ENCODE measurements at regions not wholly inside any gene's neighbourhood (a gene's known extent, or its start where the extent isn't known, plus 50 kb on each side); places are given as distances from the start of the nearest gene placed in this dataset.

DNA sequence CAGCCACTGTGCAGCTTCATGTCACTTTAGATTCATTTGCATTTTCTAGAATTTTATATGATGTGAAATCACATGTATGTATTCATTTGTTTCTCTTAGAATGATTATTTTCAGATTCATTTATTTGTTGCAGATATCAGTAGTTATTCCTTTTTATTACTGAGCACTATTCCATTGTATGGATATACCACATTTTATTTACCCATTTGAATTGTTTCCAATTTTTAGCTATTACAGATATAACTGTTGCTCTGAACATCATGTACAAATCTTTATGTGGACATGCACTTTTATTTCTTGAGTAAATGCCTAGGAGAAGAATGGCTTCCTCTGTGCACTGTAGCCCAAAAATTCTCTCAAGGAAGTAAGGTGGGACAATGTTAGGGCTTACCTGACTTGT is 767.8 kb upstream of the FANCL start:
- TF ChIP-seq, protein P1, sequence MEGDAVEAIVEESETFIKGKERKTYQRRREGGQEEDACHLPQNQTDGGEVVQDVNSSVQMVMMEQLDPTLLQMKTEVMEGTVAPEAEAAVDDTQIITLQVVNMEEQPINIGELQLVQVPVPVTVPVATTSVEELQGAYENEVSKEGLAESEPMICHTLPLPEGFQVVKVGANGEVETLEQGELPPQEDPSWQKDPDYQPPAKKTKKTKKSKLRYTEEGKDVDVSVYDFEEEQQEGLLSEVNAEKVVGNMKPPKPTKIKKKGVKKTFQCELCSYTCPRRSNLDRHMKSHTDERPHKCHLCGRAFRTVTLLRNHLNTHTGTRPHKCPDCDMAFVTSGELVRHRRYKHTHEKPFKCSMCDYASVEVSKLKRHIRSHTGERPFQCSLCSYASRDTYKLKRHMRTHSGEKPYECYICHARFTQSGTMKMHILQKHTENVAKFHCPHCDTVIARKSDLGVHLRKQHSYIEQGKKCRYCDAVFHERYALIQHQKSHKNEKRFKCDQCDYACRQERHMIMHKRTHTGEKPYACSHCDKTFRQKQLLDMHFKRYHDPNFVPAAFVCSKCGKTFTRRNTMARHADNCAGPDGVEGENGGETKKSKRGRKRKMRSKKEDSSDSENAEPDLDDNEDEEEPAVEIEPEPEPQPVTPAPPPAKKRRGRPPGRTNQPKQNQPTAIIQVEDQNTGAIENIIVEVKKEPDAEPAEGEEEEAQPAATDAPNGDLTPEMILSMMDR (IDR thresholded peaks at IDR 0.05), result no peak
- TF ChIP-seq POLR2A (IDR thresholded peaks at IDR 0.05), result no peak

All from Peyer's patch (tissue), 4 donors.